ENCODE measurements at regions not wholly inside any gene's neighbourhood (a gene's known extent, or its start where the extent isn't known, plus 50 kb on each side); places are given as distances from the start of the nearest gene placed in this dataset.

DNA sequence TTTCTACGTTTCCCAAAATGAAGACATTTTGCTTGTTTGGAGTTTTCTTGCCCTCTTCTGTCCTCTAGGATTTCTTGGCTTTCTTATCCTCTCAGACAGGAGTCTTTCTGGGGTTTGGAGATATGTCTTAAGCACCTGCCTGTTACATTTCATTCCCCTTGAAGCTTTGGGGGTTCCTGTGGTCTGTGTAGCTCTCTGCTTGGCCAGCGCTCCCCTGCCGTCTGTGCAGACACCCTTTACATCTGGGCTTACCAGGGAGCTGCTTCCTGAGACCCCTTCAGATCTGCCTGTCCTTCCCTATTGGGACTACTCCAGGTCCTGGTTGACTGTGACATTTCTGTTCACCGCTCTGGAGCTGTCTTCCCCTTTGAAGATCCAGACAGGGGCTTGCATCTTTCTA lies 171.9 kb upstream of the CSF3R start:
- Histone ChIP-seq H3K27ac (no peak overlapping the region), H3K9me3 (no peaks in the 10 kb centered on the region), H3K4me3 (no peak overlapping the region), H3K4me1 (replicated peaks) (no peaks in the 10 kb centered on the region), H3K36me3 (no peaks in the 10 kb centered on the region), H3K27me3 (replicated peaks; ENCODE audit: insufficient read depth) (peaks cover 4% of the 10 kb centered on the region)
- no peak for DNase-seq (ENCODE audit: low spot score)
- intact Hi-C loops (cut with DNase I), result no loop called here
- TF ChIP-seq, protein P1, sequence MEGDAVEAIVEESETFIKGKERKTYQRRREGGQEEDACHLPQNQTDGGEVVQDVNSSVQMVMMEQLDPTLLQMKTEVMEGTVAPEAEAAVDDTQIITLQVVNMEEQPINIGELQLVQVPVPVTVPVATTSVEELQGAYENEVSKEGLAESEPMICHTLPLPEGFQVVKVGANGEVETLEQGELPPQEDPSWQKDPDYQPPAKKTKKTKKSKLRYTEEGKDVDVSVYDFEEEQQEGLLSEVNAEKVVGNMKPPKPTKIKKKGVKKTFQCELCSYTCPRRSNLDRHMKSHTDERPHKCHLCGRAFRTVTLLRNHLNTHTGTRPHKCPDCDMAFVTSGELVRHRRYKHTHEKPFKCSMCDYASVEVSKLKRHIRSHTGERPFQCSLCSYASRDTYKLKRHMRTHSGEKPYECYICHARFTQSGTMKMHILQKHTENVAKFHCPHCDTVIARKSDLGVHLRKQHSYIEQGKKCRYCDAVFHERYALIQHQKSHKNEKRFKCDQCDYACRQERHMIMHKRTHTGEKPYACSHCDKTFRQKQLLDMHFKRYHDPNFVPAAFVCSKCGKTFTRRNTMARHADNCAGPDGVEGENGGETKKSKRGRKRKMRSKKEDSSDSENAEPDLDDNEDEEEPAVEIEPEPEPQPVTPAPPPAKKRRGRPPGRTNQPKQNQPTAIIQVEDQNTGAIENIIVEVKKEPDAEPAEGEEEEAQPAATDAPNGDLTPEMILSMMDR (IDR thresholded peaks at IDR 0.05), result no peak
- TF ChIP-seq POLR2A (IDR thresholded peaks at IDR 0.05) (no peak), POLR2AphosphoS5 (IDR thresholded peaks at IDR 0.05) (no peak)
- 63% methylated on average over 4 of the region's 4 CpGs for WGBS

DNA sequence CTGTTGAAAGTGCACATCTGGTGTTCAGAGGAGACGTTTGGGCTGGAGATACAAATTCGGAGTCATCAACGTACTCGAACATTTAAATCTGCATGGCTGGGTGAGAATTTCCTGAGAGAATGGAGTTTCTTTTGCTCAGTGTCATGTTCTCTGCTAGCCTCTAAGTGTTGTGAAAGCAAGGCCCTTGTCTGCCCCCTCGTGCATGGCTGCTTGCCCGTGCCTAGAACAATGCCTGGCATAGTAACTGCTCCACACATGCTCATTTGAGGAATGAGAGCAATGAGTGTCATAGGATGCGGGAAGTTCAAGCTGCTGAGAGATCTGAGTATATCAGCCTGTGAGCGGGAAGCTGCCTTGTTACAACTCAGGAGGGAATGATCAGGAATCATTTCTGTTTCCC lies 171.1 kb upstream of the CSF3R start:
- H3K27me3 ChIP-seq (replicated peaks; ENCODE audit: insufficient read depth), result peaks cover under 1% of the 10 kb centered on the region
- intact Hi-C loops (cut with DNase I), result no loop called here
- no peak for TF ChIP-seq POLR2A (IDR thresholded peaks at IDR 0.05)
- no peak for TF ChIP-seq POLR2AphosphoS5 (IDR thresholded peaks at IDR 0.05)
- TF ChIP-seq, protein P1 (IDR thresholded peaks at IDR 0.05), result no peak
- no peaks in the 10 kb centered on the region for H3K36me3 ChIP-seq
- WGBS, result 34% methylated on average over 8 of the region's 8 CpGs
- H3K4me3 ChIP-seq, result no peak overlapping the region
- H3K4me1 ChIP-seq (replicated peaks), result no peaks in the 10 kb centered on the region
- no peak for DNase-seq (ENCODE audit: low spot score)
- no peaks in the 10 kb centered on the region for H3K9me3 ChIP-seq
- no peak overlapping the region for H3K27ac ChIP-seq

GRCh38 chr1:36652586-36652985 lies 169.9 kb upstream of the CSF3R start:
- Histone ChIP-seq H3K36me3 (no peaks in the 10 kb centered on the region), H3K9me3 (no peaks in the 10 kb centered on the region), H3K27ac (no peak overlapping the region), H3K4me1 (replicated peaks) (no peaks in the 10 kb centered on the region), H3K4me3 (no peak overlapping the region), H3K27me3 (replicated peaks; ENCODE audit: insufficient read depth) (no peaks in the 10 kb centered on the region)
- 93% methylated on average over 2 of the region's 2 CpGs for WGBS
- no peak for DNase-seq (ENCODE audit: low spot score)
- intact Hi-C loops (cut with DNase I), result no loop called here
- TF ChIP-seq, protein P1 (IDR thresholded peaks at IDR 0.05), result no peak
- no peak for TF ChIP-seq POLR2AphosphoS5 (IDR thresholded peaks at IDR 0.05)
- no peak for TF ChIP-seq POLR2A (IDR thresholded peaks at IDR 0.05)

DNA sequence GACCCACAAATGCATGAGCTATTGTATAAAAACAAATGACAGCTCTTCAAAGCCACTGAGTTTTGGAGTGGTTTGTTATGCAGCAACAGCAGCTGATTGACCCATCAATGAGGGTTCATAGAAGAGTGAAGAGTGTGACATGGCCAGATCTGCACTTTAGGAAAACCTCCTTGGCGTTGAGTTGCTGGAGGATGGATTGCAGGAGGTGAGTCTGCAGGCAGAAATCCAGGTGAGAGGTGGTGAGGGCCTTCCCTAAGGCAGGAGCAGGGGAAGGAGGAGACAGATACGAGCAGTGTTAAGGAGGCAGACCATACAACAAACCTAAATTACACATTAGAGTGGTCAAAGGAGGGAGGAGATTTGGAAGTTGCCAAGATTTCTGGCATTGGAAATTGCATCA lies 169.3 kb upstream of the CSF3R start:
- H3K4me1 ChIP-seq (replicated peaks), result no peaks in the 10 kb centered on the region
- no peak for TF ChIP-seq POLR2AphosphoS5 (IDR thresholded peaks at IDR 0.05)
- TF ChIP-seq, protein P1 (IDR thresholded peaks at IDR 0.05), result no peak
- no peak for TF ChIP-seq POLR2A (IDR thresholded peaks at IDR 0.05)
- H3K4me3 ChIP-seq, result no peak overlapping the region
- H3K36me3 ChIP-seq, result no peaks in the 10 kb centered on the region
- H3K27me3 ChIP-seq (replicated peaks; ENCODE audit: insufficient read depth), result no peaks in the 10 kb centered on the region
- H3K27ac ChIP-seq, result no peak overlapping the region
- 79% methylated on average over 2 of the region's 2 CpGs for WGBS
- no peaks in the 10 kb centered on the region for H3K9me3 ChIP-seq
- intact Hi-C loops (cut with DNase I), result no loop called here
- DNase-seq (ENCODE audit: low spot score), result no peak

DNA sequence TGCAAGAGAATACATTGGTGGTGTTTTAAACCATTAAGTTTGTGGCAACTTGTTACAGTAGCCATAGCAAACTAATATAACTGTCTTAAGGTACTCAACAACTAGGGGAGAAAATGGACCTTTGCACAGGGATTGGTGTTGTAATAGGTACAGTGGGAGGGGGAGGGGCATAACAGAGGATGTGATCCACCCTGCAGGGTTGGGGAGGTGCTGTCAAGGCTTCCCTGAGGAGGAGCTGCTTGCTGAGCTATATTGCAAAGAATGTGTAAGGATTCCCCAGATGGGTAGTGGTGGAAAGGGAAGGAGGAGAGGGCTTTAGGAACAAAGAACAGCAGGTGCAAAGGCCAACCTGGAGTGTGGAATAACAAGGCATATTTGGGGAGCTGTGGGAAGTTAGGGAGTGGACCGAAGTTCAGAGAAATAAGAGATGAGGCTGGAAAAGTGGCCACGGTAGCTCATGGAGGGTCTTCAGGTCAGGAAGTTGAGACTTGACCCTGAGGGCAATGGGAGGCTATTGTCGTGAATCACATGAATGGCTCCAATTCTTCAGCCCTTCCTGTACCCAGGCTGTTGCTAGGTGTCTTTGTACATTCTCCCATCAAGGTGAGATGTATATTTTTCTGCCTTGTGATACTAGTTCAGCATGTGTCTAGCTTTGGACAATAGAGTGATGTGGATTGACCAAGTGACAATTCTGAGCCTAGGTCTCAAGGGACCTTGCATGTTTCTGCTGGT lies 168.6 kb upstream of the CSF3R start:
- DNase-seq (ENCODE audit: low spot score), result no peak
- TF ChIP-seq POLR2AphosphoS5 (IDR thresholded peaks at IDR 0.05) (no peak), POLR2A (IDR thresholded peaks at IDR 0.05) (no peak)
- TF ChIP-seq, protein P1 (IDR thresholded peaks at IDR 0.05), result no peak
- Histone ChIP-seq H3K4me3 (no peak overlapping the region), H3K4me1 (replicated peaks) (no peaks in the 10 kb centered on the region), H3K9me3 (no peaks in the 10 kb centered on the region), H3K27ac (no peak overlapping the region), H3K36me3 (no peaks in the 10 kb centered on the region), H3K27me3 (replicated peaks; ENCODE audit: insufficient read depth) (no peaks in the 10 kb centered on the region)
- 79% methylated on average over 3 of the region's 3 CpGs for WGBS
- intact Hi-C loops (cut with DNase I), result no loop called here

Data from prostate gland (tissue), 2 donors.